Vagina (tissue), 2 donors: ENCODE measurements at regions not wholly inside any gene's neighbourhood (a gene's known extent, or its start where the extent isn't known, plus 50 kb on each side); places are given as distances from the start of the nearest gene placed in this dataset.

Experiments
- POLR2A ChIP-seq, 2 donors: fragments of 450-650 bp; IDR thresholded peaks; one replicate each; pipeline ENCODE4 v1.6.1; 2017; ENCODE audit warnings: antibody characterized with exemption in 2 of 2, mild to moderate bottlenecking in 2 of 2, moderate library complexity in 2 of 2
- POLR2AphosphoS5 ChIP-seq, 2 donors: sonication (generic); formaldehyde crosslinking; IDR thresholded peaks; one replicate each; pipeline ENCODE4 v1.9.0; 2017; ENCODE audit warnings: antibody characterized with exemption in 2 of 2, mild to moderate bottlenecking in 2 of 2, low read depth in 1 of 2; ENCODE audit not compliant: insufficient read depth in 1 of 2
- TF ChIP-seq, protein P1 (sequence below), 3 experiments: fragments of 450-650 bp in 2 of 3; fragments of 200-600 bp in 1 of 3; sonication (generic) in 1 of 3; IDR thresholded peaks; one replicate each; pipeline ENCODE4 v1.5.1; 2017 to 2019; ENCODE audit warnings: antibody characterized with exemption in 3 of 3, mild to moderate bottlenecking in 2 of 3, moderate library complexity in 2 of 3

DNA sequence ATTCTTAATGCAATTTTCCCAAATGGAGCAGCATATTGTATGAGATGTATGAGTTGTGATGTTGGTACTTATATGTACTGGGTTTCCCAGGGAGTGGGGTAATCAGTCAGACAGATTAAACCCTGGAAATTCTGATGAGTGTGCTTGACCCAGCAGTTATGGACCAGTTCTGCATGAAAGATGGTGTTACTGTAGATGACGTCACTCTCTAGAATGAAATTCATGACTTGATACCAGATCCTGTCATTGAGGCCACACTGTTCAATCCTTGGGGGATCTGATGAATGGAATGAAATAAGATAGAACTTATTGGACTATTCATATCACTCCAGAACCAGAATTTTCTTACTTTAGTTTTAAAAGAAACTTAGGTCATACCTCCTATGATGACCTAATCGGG, 534.3 kb downstream of the PLXDC2 start:
- TF ChIP-seq, protein P1, sequence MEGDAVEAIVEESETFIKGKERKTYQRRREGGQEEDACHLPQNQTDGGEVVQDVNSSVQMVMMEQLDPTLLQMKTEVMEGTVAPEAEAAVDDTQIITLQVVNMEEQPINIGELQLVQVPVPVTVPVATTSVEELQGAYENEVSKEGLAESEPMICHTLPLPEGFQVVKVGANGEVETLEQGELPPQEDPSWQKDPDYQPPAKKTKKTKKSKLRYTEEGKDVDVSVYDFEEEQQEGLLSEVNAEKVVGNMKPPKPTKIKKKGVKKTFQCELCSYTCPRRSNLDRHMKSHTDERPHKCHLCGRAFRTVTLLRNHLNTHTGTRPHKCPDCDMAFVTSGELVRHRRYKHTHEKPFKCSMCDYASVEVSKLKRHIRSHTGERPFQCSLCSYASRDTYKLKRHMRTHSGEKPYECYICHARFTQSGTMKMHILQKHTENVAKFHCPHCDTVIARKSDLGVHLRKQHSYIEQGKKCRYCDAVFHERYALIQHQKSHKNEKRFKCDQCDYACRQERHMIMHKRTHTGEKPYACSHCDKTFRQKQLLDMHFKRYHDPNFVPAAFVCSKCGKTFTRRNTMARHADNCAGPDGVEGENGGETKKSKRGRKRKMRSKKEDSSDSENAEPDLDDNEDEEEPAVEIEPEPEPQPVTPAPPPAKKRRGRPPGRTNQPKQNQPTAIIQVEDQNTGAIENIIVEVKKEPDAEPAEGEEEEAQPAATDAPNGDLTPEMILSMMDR (IDR thresholded peaks at IDR 0.05) = no peak
- TF ChIP-seq POLR2A (IDR thresholded peaks at IDR 0.05) (no peak), POLR2AphosphoS5 (IDR thresholded peaks at IDR 0.05; ENCODE audit: insufficient read depth in 1 of 2, low read depth in 1 of 2) (no peak)
